GM12874 (cell line): ENCODE measurements at regions not wholly inside any gene's neighbourhood (a gene's known extent, or its start where the extent isn't known, plus 50 kb on each side); places are given as distances from the start of the nearest gene placed in this dataset.

ENCODE experiments used
- TF ChIP-seq, protein P1 (sequence below): IDR thresholded peaks from 2 replicates; pipeline ENCODE4 v1.5.1; 2011; ENCODE audit warnings: low read depth, mild to moderate bottlenecking, control low read depth, low read length, moderate library complexity; ENCODE audit not compliant: insufficient read depth

DNA sequence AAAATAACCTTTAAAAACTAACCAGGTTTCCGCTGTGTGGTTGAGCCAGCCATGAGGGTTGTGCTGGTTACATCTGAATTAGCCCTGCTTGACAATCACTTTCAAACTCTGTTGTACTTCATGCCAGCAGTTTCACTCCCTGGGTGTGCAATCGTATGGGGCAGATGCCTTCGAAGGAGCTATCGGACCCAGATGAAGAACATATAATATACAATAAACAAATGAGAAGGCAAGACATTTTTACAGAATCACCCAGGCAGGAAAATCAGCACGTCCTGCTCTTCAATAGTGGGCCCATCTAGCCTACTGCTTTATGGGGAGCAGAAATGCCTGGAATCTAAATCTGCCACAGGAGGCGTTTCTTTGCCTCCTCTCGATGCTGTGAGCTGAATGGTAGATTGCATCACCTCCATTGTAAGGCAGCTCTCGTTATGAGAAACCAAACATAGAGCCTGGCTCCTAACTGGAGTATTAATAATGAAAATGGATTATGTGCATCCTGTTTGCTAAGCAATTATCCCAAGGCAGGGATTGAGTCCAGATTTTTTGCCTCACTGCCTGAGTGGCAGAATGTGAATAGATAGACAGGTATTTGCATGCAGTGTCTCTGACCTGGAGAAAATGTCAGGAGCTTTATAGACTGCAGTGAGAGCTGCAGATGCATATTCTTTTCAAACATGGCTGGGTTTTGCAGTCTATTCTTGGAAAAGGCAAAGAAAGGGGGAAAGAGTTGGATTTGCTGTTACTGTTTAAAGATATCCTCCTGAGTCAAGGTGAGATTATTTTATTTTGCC, 143.3 kb upstream of the SMARCA2 start:
- TF ChIP-seq, protein P1, sequence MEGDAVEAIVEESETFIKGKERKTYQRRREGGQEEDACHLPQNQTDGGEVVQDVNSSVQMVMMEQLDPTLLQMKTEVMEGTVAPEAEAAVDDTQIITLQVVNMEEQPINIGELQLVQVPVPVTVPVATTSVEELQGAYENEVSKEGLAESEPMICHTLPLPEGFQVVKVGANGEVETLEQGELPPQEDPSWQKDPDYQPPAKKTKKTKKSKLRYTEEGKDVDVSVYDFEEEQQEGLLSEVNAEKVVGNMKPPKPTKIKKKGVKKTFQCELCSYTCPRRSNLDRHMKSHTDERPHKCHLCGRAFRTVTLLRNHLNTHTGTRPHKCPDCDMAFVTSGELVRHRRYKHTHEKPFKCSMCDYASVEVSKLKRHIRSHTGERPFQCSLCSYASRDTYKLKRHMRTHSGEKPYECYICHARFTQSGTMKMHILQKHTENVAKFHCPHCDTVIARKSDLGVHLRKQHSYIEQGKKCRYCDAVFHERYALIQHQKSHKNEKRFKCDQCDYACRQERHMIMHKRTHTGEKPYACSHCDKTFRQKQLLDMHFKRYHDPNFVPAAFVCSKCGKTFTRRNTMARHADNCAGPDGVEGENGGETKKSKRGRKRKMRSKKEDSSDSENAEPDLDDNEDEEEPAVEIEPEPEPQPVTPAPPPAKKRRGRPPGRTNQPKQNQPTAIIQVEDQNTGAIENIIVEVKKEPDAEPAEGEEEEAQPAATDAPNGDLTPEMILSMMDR = no peak

DNA sequence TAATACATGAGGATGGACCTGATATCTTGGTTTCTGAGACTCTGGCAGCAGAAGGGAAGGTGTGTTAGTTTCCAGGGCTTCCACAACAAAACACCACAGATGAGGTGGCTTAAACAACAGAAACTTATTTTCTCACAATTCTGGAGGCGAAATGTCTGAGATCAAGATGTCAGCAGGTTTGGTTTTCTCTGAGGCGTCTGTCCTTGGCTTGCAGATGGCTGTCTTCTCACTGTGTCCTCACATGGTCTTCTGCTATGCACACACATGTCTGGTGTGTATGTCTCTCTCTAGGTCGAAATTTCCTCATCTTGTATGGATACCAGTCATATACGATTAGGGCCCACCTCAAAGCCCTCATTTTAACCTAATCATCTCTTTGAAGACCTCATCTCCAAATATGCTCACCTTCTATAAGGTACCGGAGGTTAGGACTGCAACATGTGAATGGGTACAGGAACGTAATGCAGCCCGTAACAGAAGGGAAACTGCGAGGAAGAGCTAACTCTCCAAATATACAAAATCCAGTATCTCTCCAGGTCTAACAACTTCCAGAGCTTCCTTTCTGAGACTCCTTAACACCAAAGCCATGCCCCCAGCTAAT, 139.8 kb upstream of the SMARCA2 start:
- TF ChIP-seq, protein P1 = no peak

DNA sequence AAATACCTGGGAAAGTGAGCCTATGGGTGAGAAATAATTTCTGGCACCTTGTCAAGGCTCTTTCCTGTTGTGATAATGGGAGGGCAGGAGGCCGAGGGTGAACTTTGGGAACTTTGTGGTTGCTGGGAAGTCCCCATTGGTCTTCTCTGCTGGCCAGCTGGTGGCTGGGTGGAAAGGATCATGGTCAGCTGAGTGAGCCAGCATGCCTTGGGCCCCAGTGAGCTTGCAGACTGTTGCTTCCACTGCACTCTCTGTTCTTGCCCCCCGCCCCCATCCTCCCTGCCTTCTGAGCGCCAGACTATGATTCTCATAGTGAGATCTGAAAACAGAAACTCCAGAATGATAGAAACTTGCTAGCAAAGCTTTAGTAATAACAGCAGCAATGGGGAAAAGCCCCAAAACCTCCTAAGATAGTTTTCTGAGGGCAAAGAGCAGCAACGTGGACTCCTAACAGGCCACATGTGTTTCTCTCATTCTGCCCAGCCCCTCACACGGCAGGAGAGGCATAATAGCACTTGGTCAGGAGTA, 139.2 kb upstream of the SMARCA2 start:
- TF ChIP-seq, protein P1 = no peak

DNA sequence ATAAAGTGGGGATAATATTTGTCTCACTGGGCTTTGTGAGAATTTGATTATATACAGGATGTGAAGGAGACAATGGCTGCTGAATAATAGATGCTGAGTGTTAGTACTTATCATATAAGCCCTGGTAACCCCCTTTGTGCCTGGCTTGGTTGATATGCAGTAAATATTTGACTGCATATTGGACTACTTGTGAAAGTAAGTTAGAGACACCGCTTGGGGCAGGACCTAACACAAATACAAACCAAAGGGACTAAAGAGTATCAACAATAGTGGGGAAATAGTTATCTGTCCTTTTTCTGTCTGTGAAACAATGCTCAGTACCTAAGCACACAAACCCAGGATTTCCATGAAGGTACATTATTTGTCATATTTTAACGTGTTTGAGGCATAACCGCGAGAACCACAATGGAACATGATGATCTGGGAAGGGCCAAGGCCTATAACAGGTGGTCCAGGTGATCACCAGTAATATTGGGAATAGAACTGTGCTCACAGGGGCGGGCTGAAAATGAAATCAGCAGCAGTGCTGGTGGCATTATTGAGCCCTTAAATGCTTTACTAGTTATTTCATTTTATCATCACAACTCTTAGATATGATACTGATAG, 138.2 kb upstream of the SMARCA2 start:
- TF ChIP-seq, protein P1 = no peak

DNA sequence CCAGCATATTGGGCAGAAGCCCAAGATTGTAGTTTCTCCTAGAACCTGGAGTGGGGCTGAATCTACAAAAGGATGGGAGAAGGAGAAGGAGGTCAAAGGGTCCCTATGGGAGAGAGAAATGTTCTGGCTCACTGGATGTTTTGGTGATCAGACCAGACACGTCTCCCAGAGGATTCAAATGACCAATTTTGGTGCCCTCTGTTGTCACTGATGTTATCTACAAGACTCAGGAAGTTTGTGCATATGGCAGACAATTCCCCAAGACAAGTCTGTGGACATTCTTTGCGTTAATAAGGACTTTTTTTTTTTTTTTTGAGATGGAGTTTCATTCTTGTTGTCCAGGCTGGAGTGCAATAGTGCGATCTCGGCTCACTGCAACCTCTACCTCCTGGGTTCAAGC, 137.2 kb upstream of the SMARCA2 start:
- TF ChIP-seq, protein P1 = no peak

DNA sequence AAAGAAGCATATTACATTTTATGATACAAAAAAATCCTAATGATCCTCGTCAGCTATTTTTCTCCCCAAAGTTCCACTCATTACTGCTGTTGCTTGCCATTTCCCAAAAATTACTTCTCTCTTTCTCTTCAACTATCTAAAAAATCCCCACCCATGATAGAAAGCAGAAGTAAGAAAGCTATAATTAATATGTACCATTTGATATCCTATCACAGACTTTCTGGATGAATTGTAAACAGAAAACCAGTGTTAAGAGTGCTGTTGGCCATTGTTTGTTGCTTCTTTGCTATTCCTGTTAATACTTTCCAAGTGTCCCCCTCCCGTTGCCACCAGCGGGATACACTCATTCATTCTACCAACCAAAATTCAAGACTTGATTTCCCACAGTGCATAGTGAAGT, 136.3 kb upstream of the SMARCA2 start:
- TF ChIP-seq, protein P1 = no peak

DNA sequence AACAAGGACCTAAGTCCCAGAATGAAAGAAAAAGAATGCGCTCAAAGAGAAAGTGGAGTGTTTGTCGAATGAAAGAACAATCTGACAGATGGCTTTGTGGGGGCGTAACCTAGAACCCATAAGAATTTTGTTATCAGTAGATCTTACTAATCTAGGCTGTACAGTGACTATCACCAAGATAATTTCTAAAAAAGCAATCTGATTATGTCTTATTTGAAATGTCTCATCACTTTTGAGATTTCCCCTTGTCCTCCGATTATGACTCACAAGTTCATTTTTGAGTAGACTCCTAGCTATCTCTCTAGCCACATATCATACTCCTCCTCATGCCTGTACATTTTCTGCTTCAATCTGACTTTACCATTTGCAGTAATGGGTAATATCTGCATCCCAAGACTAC, 135.6 kb upstream of the SMARCA2 start:
- TF ChIP-seq, protein P1 = no peak
